HG03066 (cell line): ENCODE measurements at regions not wholly inside any gene's neighbourhood (a gene's known extent, or its start where the extent isn't known, plus 50 kb on each side); places are given as distances from the start of the nearest gene placed in this dataset.
"Not testable (repeated sequence)": the region's sequence is repeated elsewhere in the genome, so short reads cannot be mapped to it uniquely, and the experiment has no call there.

ENCODE experiments used
- ATAC-seq: cut with Tn5 transposase; IDR thresholded peaks from one replicate; pipeline ENCODE4 v1.9.1; 2021; ENCODE audit warnings: low read depth; ENCODE audit not compliant: unreplicated experiment

GRCh38 chr4:62491756-62492155, 1291.6 kb downstream of the ADGRL3 start:
- not testable (repeated sequence) for ATAC-seq

- no peak for ATAC-seq
Measured at GRCh38 chr4:62490635-62491034, 1290.5 kb downstream of the ADGRL3 start.

DNA sequence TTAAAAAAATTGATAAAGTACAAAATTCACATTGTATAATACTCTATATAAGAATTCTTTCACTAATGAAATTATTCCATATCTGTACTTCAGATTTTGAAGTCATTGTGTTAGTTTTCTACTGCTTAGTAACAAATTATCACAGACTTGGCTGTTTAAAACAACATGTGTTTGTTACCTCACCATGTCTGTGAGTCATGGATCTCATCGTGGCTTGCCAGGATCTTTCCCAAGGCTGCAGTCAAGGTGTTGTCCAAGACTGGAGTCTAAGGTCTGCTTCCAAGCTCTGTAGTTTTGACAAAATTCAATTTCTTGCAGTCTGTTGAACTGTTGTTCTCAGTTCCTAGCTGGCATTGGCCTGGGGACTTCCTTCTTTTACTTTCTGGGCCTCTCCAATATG, 1286.9 kb downstream of the ADGRL3 start:
- ATAC-seq, result no peak

DNA sequence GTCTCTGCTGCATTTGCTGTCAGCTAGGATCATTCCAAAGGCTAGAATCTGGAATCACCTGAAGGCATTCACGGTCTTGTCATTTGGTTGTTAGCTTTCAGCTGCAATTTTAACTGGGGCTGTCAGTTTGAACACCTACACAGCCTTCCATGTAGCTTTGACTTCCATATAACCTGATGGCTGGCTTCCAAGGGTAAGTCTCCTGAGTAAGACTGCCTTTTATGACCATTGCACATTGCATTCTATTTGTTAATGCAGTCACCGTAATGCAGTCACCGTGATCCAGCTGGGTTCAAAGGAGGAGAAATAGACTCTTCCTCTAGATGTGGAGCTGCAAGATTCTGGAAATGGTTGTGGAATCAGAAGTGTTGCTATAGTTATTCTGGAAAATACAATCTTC, 1284.2 kb downstream of the ADGRL3 start:
- no peak for ATAC-seq

DNA sequence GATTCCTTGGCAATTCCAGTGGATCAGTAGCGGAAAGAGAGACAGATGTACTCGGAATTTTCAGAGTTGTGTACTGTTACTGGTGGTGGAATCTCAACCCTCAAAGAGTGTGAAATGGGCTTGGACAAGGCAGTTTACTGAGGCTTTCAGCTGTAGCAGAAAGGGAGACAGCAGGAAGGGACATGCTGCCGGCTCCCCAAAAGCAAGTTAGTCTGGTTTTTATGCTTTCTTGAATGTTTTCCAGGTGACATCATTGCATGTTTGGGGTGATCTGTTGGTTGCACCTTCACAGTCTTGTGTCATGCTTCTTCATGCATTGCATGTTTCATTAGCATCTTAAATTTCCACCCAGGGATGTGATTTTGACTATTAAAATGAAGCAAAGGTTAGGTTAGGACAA, 1282.2 kb downstream of the ADGRL3 start:
- ATAC-seq, result no peak

DNA sequence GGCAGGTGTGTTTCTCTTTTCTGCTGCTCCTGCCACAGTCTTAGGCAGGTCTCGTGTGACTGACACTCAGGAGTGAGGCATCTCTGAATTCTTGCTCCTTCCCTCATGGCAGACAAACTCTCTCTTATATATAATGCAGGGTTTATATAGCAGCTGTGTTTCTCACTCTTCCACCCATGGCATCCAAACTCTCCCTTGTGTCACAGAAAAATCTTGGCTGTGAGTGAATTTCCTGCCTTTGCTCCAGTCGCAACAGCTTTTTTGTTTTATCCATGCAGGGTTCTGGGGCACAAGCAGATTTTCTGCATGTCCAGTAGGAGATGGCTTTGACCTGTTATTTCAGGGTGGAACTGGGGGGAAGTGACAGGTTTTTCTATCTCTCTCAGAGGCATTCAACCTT, 1275.5 kb downstream of the ADGRL3 start:
- no peak for ATAC-seq

DNA sequence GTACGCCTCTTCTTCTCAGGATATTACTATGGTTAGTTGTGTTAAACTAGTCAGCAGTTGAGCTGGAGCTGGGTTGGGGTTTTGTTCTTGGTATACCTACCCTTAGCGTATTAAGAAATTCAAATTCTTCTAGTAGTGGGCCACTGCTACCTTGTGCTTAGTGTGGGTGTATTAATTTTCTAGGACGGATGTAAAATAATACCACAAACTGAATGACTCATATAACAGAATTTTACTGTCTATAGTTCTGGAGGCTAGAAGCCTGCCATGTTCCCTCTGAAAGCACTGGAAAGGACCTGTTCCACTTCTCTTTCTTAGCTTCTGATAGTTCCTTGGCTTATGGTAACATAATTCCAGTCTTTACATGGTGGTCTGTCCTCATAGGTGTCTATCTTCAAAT, 1274.7 kb downstream of the ADGRL3 start:
- no peak for ATAC-seq

- ATAC-seq, result no peak
Measured at GRCh38 chr4:62471021-62471420, 1270.9 kb downstream of the ADGRL3 start.

- no peak for ATAC-seq
Measured at GRCh38 chr4:62470421-62470983, 1270.4 kb downstream of the ADGRL3 start.

DNA sequence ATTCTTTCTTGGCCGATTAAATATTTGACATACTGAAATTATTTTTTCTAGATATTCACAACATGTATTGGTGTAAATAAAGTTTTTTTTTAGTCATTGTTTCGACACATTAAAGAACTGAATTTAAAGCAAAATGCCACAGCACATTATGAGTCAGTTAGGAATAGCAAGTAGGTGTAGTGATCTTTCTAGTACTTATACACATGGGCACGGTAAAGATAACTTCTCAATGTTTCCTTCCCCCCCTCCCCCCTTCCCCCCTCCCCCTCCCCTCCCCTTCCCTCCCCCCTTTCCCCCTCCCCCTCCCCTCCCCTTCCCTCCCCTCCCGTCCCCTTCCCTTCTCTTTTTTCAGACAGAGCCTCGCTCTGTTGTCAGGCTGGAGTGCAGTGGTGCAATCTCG, 1269.9 kb downstream of the ADGRL3 start:
- ATAC-seq, result no peak

DNA sequence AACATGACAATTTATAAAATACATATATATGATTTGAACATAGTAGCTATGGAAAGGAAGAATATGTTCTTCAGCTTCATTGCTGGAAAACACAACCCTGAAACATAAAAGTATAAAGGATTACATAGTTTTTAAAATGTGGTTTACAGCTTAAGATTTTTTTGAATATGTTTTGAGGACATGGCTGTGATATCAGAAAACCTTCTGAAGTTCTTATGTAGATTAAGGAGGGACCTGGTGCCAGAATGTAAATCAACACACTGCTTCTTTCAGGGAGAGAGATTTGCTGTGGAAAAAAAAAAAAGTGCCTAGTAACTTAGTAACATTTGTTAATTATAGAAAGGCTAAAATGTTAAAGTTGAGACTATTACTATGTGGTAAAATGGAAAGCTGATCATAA, 1261.8 kb downstream of the ADGRL3 start:
- no peak for ATAC-seq

- ATAC-seq, result no peak
Measured at GRCh38 chr4:62460329-62460728, 1260.2 kb downstream of the ADGRL3 start.

DNA sequence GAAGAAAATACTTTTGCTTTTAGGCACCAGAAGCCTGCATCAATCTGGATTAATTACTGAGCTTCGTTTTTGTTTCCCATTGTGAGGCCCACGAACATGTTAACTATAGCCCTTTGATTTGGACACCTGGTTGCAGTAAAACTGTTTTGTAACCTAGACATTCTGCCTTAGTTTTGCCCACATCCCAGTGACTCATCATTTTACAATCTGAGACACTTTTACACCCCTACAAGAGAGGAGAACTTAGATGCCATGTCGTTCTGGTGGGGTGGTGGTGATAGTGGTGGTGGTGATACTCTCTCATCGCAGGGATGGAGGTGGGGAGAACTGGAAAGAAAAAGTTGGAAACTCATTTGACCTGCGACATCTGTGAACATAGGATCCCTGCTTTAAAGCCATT, 1257.2 kb downstream of the ADGRL3 start:
- ATAC-seq, result no peak

DNA sequence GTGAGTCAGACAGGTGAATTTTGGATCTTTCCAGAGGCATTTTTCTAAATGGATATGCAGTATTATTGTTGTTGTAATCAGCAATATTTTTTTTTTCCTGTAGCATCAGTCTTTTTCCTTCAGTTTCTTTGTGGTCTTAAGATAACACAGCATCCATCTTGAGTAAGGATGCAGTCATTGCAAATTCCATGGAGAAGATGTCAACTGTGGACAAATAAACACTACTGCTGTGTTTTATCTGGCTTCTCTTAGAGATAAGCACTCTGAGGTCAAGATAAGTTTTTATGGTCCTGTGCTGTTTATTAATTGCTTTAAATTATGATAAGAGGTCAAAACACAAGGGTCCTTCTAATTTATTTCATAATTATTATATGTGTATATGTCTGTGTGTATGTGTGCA, 1255.7 kb downstream of the ADGRL3 start:
- ATAC-seq, result no peak

DNA sequence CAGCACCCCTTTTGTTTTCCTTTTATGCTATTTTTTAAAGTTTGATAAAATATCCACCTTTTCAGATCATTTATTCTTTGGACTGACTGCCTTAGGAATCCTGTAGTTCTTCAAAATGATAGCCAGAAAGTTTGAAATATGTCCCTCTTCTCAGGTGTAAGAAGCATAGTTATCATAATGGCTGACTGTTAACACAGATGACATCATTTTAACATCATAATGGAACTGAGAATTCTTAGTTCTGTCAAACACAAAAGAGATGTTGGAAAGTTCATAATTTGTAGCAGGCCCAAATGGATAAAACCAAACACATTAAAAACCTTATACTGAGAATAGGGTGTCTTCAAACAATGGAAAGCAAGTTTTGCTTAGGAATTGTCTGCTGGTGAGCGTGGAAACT, 1254.4 kb downstream of the ADGRL3 start:
- no peak for ATAC-seq

DNA sequence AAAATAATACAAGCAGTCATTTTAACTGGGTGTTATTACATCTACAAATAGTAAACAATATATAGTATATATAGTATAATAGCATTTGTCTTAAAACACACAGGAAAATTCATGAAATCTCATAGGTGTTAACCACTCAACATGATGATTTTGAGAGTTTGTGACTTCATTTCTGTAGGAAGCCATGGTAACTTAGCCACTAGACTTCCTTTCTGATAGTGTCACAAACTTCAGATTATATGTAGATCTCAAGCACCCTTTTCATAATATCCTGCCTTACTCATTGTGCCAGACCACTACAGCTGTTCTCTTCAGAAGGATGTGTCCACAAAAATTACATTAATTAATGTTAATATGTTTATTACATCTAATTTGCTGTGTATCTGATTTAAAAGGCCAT, 1250.6 kb downstream of the ADGRL3 start:
- ATAC-seq, result peak; percentile 74

DNA sequence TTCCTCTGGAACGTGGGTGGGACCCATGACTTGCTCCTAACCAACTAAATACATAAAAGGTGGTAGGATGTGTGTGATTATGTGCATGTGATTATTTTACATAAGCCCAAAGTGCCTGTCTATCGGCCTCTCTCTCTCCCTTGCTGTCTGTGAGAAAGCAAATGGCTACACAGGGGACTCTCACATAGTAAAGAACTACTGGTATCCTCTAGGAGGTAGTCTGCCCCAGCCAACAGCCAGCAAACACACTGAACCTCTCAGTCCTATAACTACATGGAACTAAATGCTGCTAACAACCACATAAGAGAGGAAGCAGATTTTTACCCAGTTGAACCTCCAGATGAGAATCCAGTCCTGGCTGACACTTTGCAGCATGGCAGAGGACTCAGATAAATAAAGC, 1249.4 kb downstream of the ADGRL3 start:
- no peak for ATAC-seq

DNA sequence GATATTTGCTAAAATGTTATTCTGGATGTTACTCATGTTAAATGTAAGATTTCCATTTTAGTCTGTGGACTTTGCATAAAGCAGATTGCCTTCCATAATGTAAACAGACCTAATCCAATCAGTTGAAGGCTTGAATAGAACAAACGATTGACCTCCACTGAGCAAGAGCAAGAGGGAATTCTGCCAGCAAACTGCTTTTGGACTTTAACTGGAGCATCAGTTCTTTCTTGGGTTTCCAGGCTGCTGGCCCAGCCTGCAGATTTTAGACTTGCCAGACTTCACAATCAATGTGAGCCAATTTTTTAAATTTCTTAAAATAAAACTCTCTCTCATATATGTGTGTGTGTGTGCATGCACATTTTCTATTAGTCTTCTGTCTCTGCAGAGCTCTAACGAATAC, 1248.8 kb downstream of the ADGRL3 start:
- no peak for ATAC-seq

DNA sequence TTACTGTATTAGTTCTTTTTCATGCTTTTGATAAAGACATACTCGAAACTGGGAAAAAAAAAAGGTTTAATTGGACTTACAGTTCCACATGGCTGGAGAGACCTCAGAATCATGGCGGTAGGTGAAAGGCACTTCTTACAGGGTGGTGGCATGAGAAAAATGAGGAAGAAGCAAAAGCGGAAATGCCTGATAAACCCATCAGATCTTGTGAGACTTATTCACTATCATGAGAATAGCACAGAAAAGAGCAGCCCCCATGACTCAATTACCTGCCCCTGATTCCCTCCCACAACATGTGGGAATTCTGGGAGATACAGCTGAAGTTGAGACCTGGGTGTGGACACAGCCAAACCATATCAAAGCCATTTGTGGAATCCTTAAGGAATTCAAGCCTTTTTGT, 1238.9 kb downstream of the ADGRL3 start:
- ATAC-seq, result no peak

DNA sequence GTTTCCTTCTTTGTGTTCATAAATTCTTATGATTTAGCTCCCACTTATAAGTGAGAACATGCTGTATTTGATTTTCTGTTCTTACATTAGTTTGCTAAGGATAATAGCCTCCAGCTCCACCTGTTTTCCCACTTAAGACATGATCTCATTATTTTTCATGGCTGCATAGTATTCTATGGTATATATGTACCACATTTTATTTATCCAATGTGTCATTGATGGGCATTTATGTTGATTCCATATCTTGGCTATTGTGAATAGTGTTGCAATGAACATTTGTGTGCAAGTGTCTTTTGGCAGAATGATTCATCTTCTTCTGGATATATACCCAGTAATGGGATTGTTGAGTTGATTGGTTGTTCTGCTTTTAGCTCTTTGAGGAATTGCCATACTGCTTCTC, 1234.8 kb downstream of the ADGRL3 start:
- ATAC-seq, result no peak

DNA sequence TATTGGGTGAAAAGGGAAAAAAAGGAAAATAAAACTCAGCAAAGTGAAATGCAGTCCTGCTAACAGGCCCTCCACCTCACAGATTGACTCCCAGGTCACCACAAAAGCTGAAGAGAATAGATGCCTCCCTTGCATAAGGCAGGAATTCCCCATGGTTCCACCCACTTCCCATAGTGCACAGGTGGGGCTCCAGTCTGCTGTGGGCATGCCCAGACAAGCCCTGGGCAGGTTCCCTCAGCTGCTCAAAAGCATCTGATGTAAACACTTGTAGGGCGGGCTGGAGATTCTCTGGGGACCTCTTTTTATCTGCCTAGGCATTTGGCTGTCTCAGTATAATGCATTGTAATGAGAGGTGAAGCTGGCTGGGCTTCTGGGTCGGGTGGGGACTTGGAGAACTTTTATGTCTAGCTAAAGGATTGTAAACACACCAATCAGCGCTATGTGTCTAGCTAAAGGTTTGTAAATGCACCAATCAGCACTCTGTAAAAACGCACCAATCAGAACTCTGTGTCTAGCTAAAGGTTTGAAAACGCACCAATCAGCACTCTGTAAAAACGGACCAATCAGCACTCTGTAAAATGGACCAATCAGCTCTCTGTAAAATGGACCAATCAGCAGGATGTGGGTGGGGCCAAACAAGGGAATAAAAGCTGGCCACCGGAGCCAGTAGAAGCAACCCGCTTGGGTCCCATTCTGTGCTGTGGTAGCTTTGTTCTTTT, 1231.5 kb downstream of the ADGRL3 start:
- not testable (repeated sequence) for ATAC-seq

DNA sequence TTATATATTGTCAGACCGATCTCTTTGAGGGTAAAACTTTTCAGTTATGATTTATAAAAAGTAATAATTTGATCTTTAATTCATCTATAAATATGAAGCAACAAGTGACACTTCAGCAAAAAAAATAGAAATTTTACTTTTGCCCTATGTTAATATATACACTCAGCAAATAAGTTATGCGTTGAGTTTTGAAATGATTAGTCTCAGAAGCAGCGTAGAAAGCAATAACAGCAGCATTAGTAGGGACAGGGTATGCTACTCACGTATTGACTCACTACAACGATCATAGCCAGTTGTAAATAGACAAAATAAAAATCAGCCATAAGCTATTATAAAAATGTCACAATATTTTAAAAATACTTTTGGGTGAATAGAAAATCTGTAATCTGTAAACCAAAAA, 1229.2 kb downstream of the ADGRL3 start:
- ATAC-seq, result no peak

GRCh38 chr4:62415256-62415655, 1215.1 kb downstream of the ADGRL3 start:
- ATAC-seq, result no peak
